ENCODE measurements at regions not wholly inside any gene's neighbourhood (a gene's known extent, or its start where the extent isn't known, plus 50 kb on each side); places are given as distances from the start of the nearest gene placed in this dataset.
"Not testable (repeated sequence)": the region's sequence is repeated elsewhere in the genome, so short reads cannot be mapped to it uniquely, and the experiment has no call there.

- DNase-seq = no peak
These were observed 321.9 kb upstream of the CDH5 start for GRCh38 chr16:66044556-66044955.

GRCh38 chr16:66044089-66044488 is 322.4 kb upstream of the CDH5 start:
- DNase-seq = no peak

- DNase-seq = no peak
These were observed 323.2 kb upstream of the CDH5 start for GRCh38 chr16:66043326-66043725.

DNA sequence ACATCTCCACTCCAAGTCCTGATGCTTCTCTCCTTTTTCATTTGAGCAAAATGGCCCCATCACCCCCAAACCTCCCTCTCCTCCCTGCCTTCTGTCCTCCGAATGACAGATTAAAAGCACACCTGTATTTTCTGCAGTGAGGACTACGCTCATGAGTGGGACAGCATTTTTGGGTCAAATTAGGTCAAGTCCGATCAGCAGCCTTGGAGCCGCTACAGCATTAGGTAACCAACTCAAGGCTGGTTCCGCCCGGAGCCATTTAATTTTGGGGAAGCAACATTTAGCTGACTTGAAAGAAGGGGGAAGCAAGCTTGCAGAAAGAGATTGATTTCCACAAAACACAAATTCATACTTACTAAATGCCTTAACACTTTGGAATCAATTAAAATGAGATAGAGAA is 324.1 kb upstream of the CDH5 start:
- no peak for DNase-seq

DNA sequence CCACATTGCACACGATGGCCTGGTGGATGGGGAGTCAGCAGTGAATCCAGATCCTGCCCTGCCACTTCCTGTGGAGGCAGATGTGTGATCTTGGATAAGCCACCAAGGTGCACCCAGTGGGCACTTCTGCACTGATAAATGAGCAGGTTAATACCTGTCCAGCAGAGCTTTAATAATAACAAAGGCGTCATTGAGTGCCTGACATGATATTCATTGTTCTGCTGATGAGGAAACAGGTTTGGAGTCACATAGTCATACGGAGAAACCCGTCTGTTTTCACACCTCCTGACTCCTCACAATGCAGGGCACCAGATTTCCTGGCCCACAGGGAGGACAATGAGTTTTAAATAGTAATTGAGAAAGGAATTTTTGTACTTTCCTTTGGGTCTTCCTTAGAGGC is 324.6 kb upstream of the CDH5 start:
- no peak for DNase-seq

- no peak for DNase-seq
These were observed 326.7 kb upstream of the CDH5 start for GRCh38 chr16:66039793-66040192.

DNA sequence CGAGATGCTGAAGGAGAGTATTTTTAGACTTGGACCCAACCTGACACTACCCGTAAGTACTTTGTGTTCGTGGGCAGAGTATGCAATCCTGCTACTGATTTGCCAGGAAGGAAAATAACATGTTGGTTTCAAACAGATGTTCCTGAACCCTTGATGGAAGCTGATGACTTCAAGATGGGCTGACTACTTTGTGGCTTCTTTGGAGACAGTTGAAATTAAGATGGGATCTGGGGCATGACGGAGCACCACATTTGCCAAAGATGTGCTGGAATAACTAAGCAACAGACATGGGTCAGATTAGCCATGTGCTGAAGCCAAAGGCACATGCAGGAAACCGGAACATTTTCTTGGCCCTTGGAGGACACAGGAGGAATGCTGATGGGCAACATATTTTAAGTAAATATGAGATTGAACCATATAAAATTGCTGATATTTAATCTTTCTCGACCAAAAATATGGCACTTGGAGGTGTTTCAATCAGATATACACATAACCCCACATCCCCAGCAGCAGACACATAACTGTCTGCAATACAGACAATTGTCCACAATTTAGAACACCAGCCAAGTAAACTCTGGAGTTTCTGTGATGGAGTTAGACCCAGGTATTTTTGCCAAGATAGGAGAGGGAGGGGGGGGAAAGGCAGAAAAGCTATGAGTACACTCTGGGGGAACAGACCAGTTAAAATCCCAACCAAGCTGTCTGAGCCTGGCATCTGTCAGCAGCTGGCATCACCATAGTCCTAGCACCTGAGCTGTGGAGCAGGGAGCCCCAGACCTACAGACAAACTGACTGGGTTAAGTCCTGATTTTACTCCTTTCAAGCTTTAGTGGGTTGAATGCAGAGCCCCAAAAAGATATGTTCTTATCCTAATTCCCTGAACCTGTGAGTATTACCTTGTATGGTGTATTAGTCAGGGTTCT is 329.4 kb upstream of the CDH5 start:
- peak; percentile 53 for DNase-seq

GRCh38 chr16:66036184-66036583 is 330.3 kb upstream of the CDH5 start:
- DNase-seq = no peak

DNA sequence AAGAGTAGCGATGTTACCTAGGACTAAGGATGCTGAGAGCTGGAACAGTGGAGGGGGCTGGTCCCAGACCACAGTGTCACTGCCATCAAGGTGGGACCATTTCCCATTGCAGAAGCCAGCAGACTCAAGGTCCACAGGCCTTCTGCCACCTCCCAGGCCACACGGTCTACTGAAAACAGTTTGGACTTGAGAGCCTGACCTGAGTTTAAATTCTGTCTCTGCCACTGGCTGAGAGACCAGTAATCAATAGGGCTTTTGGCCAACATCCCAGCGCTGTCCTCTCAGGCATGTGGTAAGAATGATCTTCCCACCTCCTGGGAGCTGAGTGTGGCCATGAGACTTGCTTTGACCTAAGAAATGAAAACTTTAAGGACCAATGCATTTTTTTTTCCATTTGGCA is 331.4 kb upstream of the CDH5 start:
- no peak for DNase-seq

- no peak for DNase-seq
These were observed 333.6 kb upstream of the CDH5 start for GRCh38 chr16:66032841-66033240.

GRCh38 chr16:66030036-66030435 is 336.5 kb upstream of the CDH5 start:
- no peak for DNase-seq

GRCh38 chr16:66028510-66029216 is 337.8 kb upstream of the CDH5 start:
- no peak for DNase-seq

DNA sequence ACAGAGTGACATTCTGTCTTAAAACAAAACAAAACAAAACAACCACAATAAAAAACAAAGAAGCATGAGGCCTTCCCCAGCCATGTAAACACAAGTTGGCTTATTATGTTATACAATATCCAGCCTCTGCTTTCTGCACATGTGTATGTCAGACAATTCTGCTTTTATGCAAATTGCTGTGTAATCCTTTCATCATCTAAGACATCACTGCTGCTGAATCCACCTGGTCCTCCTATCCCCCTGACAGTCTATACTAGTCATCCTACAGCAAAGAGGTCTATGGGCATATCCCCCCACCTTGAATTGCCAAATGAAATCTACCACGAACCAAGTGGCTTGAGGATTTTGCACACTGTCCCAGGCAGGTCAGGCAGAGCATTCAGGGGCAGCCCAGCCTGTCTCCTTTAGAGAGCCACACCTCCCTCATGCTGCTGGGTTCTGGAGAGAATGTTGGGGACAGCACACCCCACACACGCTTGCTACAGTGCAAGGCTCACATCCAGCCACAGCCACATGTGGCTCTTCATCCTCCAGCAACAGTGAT is 339.6 kb upstream of the CDH5 start:
- DNase-seq = no peak

DNA sequence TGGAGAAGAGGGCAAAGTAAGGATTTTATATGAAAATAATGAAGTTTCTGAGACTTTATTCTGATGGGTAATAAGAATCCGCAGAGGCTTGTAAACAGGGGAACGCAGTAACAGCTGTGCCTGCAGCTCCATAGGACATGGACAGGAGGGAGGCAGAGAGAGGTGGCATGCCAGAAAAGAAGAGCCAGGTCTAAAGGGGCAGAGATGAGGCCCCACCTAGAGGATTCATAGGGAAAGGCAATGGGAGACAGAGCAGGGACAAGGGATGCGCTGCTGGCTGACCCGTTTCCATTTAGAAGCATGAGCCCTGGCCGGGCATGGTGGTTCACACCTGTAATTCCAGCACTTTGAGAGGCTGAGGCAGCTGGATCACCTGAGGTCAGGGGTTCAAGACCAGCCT is 340.3 kb upstream of the CDH5 start:
- DNase-seq = no peak

- DNase-seq = no peak
These were observed 340.7 kb upstream of the CDH5 start for GRCh38 chr16:66025751-66026150.

GRCh38 chr16:66024567-66024966 is 341.9 kb upstream of the CDH5 start:
- DNase-seq = not testable (repeated sequence)

DNA sequence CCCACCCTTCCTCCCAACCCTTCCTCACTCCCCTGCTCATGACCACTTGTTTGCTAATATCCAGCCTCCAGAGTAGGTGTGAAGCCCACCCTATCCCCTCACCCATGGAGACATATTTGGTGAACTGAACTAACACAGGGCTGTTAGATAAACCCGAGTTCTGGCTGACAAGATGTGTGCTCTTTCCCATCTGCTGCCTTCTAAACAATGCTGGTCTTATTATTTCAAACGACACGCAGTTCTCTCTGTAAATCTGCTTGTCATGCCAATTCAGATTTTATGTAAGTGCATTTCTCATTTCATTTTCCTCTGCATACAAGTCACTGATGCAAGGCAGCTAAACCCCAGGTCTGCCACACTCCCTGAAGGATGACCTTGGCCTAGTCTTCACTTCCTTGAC is 343.0 kb upstream of the CDH5 start:
- no peak for DNase-seq

DNA sequence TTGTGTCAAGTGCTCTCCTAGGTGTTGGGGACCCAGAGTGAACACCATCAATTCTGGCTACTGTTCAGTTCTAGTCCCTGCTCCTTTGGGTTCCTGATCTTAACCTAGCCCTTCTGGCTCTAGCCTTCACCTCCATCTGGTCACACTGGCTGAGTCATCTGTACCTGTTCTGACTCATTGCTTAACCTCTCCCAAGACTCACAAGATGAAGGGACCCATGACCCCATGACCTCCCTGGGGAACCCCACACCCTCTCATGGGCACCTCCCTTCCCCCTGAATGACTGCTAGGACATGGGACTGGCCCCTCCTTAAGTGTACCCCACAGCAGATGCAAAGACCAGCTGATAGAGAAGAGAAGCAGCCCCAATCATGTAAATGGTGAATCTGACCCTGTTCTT is 345.8 kb upstream of the CDH5 start:
- DNase-seq = no peak

DNA sequence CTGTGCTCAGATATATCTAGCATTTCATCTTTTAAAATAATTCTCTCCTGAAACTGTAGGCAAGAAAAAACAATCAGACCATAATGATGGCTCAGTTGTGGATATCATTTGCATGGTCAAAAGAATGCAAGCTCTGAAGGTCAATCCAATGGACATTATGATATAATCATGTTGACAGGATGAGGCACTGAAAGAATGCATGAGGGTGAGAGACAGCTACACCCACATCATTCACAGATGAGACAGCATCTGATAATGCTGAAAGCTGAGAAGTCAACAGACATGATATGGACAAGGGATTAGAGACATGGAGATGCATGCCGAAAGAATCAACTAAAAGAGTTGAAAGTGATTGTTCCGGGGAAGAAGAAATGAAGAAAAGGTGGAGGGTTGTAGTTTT is 346.4 kb upstream of the CDH5 start:
- no peak for DNase-seq

GRCh38 chr16:66019502-66019901 is 347.0 kb upstream of the CDH5 start:
- not testable (repeated sequence) for DNase-seq

DNA sequence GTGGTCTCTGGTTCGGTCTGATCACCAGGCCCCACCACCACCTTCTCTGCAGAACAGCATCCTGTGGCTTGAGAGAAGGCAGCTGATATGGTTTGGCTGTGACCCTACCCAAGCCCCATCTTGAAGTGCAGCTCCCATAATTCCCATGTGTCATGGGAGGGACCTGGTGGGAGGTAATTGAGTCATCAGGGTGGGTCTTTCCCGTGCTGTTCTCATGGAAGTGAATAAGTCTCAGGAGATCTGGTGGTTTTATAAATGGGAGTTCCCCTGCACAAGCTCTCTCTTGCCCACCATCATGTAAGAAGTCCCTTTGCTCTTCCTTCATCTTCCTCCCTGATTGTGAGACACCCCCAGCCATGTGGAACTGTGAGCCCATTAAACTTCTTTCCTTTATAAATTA is 352.3 kb upstream of the CDH5 start:
- no peak for DNase-seq

DNA sequence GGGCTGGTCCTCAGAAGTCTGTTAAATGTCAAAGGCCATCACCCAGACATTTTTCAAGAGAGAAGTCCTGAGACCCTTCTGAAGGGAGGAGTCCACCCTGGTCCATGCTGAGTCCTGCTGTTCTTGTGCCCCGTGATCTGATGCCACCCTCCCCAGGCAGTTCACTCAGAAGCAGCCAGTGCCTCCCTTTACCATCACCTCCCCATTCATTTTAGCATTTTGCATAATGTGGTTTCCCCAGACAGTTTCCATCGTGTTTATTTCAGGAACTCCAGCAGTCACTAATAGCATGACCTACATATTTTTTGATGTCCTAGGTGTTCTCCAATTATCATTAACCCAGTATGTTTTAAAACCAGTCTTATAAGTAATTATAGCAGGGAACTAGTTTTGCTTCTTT is 353.0 kb upstream of the CDH5 start:
- DNase-seq = no peak

GRCh38 chr16:66008136-66008535 is 358.4 kb upstream of the CDH5 start:
- no peak for DNase-seq

- no peak for DNase-seq
These were observed 358.8 kb upstream of the CDH5 start for GRCh38 chr16:66007717-66008116.
